OCI-LY3 (cell line): ENCODE measurements at regions not wholly inside any gene's neighbourhood (a gene's known extent, or its start where the extent isn't known, plus 50 kb on each side); places are given as distances from the start of the nearest gene placed in this dataset.

ENCODE experiments used
- EZH2phosphoT487 ChIP-seq: fragments of 200-600 bp; shearing (Covaris generic); IDR thresholded peaks from 2 replicates; pipeline ENCODE4 v1.6.1; 2018; ENCODE audit warnings: antibody characterized with exemption, mixed run types, low read depth
- TF ChIP-seq, protein P1 (sequence below): fragments of 200-600, 300-600 bp; sonication (generic); IDR thresholded peaks from 2 replicates; pipeline ENCODE4 v1.5.1; 2014; ENCODE audit warnings: antibody characterized with exemption, low read length, low read depth

DNA sequence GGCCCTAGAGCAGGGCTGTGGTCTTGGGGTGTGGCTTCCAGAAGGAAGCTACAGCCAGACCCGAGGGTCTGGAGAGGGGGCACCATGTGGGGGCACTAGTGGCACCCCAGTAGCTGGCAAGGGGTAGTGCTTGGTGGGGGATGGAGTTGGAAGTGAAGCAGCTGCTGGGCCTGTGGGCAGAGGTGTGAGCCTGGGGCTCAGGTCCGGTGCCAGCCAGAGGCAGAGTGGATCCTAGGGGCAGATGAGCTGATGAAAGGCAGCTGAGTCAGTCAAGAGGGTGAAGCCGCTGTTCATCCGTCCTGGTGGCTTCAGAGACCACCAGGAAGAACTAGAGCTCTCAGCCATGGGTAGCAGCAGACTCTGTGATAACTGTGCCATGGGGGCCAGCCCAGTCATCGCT lies 172.6 kb downstream of the TBC1D2B start:
- TF ChIP-seq, protein P1, sequence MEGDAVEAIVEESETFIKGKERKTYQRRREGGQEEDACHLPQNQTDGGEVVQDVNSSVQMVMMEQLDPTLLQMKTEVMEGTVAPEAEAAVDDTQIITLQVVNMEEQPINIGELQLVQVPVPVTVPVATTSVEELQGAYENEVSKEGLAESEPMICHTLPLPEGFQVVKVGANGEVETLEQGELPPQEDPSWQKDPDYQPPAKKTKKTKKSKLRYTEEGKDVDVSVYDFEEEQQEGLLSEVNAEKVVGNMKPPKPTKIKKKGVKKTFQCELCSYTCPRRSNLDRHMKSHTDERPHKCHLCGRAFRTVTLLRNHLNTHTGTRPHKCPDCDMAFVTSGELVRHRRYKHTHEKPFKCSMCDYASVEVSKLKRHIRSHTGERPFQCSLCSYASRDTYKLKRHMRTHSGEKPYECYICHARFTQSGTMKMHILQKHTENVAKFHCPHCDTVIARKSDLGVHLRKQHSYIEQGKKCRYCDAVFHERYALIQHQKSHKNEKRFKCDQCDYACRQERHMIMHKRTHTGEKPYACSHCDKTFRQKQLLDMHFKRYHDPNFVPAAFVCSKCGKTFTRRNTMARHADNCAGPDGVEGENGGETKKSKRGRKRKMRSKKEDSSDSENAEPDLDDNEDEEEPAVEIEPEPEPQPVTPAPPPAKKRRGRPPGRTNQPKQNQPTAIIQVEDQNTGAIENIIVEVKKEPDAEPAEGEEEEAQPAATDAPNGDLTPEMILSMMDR: no peak
- TF ChIP-seq EZH2phosphoT487: no peak
